ENCODE measurements at regions not wholly inside any gene's neighbourhood (a gene's known extent, or its start where the extent isn't known, plus 50 kb on each side); places are given as distances from the start of the nearest gene placed in this dataset.

DNA sequence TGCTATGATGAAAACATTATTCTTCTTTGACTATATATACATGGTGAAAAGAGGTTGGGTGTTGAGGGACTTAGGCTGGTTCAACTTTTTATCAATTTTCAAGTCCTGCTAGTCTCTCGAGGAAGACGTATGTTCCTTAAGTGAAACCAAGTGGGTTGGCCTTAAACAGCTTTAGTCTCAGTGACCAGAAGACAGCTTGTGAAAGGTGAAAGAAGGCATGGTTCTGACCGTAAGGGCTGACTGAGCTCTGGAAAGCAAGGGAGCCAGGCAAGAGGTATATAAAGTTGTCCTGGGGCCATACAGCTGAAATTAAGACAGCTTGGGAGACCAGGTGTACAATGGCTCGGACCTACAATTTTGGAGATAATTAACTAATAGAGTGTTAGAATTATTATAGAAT, 128.9 kb upstream of the TP63 start:
- no peak for DNase-seq

GRCh38 chr3:189502676-189503257, 128.4 kb upstream of the TP63 start:
- DNase-seq = no peak

GRCh38 chr3:189507856-189508255, 123.3 kb upstream of the TP63 start:
- no peak for DNase-seq

- DNase-seq = no peak
These were observed 122.2 kb upstream of the TP63 start for GRCh38 chr3:189508784-189509501.

DNA sequence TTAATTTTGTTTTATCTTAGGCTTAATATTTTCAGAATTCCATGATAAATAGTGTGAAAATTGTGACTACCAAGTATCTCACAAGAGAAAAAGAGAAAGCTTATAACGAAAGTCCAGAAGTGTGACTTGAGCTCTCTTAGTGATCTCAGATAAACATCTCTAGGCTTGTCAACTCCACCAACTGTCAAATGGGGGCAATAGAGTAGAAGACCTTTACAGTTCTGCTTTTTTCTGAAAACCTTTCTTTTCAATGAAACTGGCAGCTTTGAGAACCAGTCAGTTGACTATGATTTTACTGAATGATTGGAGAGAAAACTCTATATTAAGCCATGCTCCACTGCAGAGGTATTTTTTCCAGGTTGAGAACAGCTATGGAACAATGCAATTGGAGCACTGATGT, 119.2 kb upstream of the TP63 start:
- no peak for DNase-seq

DNA sequence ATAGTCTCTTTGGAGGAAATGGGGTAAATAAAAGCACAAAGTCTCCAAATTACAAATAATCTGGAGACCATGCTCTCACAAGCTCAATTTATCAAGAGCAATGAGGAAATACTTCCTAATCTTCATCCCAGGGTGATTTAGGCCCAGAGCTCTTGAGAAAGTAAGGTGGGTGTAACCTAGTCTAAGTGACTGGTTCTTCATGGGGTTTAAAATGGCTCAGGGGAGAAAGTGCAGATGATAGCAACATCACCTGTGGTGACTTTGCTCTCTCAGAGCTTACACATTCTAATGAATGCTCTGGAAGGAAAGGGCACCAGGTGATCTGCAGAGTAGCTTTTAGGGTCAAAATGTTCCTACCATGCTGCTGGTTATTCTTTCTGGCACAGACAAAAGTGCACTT, 118.4 kb upstream of the TP63 start:
- no peak for DNase-seq

- DNase-seq = no peak
These were observed 117.7 kb upstream of the TP63 start for GRCh38 chr3:189513281-189514117.

GRCh38 chr3:189516039-189516438, 115.2 kb upstream of the TP63 start:
- DNase-seq = no peak

GRCh38 chr3:189517981-189518380, 113.2 kb upstream of the TP63 start:
- DNase-seq = no peak

GRCh38 chr3:189519458-189519857, 111.7 kb upstream of the TP63 start:
- no peak for DNase-seq

DNA sequence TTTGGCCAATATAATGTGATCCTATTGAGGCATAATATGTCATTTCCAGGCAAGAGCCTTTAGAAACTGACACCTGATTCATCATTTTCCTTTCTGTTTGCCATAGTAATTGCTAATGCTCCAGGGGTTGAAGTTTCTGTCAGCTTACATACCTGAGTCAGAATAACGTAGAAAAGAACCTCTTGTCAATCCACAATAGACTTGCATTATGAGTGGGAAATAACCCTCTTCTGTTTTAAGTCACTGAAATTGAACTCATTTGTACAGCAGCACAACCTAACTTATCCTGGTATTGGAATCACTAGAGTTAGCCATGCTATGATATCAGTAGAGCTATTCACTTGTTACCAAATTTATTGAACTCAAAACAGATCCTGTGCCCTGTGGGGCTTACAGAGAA, 101.7 kb upstream of the TP63 start:
- no peak for DNase-seq

GRCh38 chr3:189529889-189530471, 101.2 kb upstream of the TP63 start:
- DNase-seq = no peak

- DNase-seq = no peak
These were observed 100.4 kb upstream of the TP63 start for GRCh38 chr3:189530822-189531221.

DNA sequence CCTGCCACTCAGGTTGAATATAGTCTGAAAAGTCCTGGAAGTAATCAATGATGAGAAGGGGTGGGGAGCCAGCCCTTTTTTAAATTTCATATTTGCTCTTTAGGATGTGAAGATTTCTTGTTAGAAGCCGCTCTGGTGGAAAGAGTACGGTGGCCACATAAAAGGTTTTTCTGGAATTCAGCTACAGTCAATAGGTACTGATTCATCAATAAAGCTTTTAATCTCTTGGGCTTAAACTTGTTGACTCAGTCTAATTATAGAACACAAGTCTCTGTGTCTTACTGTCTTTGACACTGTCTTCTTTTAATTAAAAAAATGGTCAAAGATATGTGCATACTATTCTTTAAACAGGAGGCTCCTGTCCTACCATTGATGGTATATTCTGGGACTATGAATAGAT, 99.9 kb upstream of the TP63 start:
- DNase-seq = no peak

GRCh38 chr3:189534531-189534930, 96.7 kb upstream of the TP63 start:
- DNase-seq = no peak

DNA sequence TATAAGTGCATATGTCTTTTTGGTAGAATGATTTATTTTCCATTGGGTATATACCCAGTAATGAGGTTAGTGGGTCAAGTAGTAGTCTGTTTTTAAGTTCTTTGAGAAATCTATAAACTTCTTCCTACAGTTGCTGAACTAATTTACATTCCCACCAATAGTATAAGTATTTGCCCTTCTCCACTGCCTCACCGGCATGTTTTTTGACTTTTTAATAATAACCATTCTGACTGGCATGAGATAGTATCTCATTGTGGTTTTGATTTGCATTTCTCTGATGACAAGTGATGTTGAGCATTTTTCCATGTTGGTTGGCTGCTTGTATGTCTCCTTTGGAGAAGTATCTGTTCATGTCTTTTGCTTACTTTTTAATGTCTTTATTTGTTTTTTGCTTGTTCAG, 94.1 kb upstream of the TP63 start:
- no peak for DNase-seq

DNA sequence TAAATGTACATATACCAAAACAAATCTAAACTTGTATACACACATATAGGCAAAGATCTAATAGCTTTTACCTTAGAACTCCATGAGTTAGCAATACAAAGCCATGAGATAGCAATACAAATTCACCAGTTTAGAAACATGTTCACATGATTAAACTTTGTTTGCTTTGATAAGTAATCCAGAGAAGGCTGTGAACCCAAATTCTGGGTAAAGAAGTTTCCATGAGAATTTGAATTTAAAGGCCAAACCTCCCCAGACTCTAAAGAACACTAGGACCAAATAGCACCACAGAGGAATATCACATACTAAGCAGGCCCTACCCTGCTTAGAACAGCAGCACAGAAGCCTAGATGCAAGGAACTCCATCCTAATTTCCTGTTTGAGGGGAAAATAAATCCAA, 83.7 kb upstream of the TP63 start:
- DNase-seq = no peak

- DNase-seq = no peak
These were observed 83.1 kb upstream of the TP63 start for GRCh38 chr3:189548053-189548452.

DNA sequence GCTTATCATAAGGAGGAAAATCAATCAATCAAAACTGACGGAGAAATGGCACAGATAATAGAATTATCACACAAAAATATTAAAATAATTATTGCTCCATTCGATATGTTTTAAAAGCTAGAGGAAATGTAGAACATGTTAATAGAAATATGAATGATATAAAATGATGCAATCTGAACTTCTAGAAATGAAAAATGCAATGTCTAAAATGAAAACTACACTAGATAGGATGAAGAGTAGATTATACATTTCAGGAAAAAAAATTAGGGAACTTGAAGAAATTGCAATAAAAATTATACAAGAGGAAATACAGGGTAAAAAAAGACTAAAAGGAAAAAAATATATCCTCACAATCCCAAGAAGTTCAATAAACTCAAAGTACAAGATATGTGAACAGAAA, 80.2 kb upstream of the TP63 start:
- DNase-seq = no peak

DNA sequence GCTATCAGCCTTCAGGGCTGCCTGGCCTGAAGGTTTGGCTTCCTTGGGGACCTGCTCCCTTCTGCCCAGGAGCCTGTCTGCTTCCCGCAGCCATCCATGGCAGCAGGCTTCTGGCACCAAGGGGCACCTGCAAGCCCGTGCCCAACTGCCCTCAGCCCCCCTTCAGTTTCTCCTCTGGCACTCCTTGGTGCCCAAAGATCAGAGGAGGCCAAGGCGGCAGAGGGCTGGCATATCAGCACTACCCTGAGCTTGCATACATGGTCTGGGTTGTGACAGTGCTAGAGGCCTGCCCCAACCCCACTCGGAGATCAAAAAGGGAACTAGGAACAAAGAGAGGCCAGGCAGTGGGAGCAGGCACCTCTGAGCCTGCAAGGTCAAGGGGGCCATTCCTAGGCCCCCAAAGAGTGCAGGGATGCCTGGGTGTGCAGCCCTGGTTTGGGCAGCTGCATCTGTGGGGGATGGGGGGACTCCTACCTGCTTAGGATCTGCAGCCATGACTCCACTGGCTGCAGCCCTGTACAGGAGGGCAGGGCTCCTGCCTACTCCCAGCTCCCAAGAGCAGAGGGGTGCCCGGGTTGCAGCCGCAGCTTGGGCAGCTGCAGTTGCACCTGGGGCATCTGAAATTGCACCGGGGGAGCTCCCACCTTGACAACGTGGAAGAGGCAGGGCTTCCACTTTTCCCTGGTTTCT, 76.2 kb upstream of the TP63 start:
- no peak for DNase-seq

DNA sequence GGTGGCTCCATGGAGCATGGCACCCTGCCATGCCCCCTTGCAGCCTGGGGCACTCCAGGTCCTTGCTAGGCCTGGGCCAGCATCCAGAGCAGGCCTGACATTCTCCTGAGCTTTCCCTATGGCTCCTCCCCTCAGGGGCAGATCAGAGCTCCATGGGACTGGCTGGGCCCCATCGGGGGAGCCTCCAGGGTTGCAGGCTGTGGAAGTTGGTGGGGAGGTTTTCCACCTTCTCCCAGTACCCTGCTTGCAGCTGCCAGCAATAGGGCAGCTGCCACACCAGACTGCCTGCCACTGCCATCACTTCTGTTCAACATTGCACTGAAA, 75.7 kb upstream of the TP63 start:
- DNase-seq = no peak

DNA sequence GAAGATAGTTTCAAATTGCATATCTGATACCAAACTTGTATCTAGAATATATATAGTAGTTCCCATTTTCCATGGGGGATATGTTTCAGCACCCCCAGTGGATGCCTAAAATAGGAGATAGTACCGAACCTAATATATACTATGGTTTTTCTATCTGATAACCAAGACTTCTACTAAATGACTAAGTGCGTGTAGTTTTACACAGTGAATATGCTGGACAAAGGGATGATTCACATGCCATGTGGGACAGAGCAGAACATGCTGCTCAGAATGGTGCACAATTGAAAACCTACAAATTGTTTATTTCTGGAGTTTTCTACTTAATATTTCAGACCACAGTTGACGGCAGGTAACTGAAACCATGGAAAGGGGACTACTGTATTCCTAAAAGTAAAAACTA, 73.4 kb upstream of the TP63 start:
- DNase-seq = no peak

- no peak for DNase-seq
These were observed 69.9 kb upstream of the TP63 start for GRCh38 chr3:189561256-189561655.

Measured in NCI-H2029 treated with DMSO at 0.1 percent for 48 hours (cell line).